ENCODE measurements at regions not wholly inside any gene's neighbourhood (a gene's known extent, or its start where the extent isn't known, plus 50 kb on each side); places are given as distances from the start of the nearest gene placed in this dataset.

DNA sequence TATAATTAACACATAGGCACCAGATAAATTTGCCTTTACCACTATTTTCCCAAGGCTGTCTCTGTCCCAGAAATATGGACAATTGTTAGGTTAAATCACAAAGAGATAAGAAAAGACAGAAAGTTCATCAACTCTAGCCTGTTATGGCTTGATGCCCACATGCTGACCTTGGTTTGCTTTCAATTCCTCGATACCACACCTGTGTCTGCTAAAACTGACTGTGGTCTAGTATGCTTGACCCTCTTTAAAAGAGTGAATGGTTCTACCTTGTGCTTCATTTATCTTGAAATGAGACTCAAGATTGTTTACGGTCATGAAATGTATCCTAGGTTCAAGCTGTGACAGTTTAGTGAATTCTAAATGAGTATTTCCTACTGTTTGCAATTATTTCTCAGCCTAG is 909.0 kb upstream of the LRRTM1 start:
- no peak for DNase-seq

GRCh38 chr2:81206216-81206615 is 901.7 kb upstream of the LRRTM1 start:
- no peak for DNase-seq

GRCh38 chr2:81196933-81197628 is 892.5 kb upstream of the LRRTM1 start:
- no peak for DNase-seq

DNA sequence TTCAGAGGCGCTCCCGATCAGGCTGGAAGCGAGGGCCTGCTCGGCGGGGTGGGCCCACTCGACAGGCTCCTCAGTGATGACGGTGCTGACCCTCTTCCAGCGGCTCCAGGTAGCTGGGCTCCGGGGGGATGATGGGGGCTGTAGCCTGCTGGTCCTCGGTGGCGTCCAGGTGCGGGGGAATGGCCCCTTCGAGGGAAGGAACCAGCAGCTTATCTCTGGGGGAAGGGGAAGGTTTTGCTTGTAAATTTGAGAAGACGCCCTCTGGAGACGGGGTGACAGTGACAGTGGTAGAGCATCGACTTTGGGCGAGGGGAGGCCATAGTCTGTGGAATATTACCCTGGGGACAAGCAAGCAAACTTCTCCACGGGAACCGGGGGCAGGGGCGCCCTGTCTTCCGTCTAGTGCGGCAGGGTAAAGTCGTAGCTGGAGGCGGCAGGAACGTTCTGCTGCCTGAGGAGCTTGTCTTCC is 891.9 kb upstream of the LRRTM1 start:
- no peak for DNase-seq

- DNase-seq = no peak
Measured at GRCh38 chr2:81195774-81196382, 891.3 kb upstream of the LRRTM1 start.

DNA sequence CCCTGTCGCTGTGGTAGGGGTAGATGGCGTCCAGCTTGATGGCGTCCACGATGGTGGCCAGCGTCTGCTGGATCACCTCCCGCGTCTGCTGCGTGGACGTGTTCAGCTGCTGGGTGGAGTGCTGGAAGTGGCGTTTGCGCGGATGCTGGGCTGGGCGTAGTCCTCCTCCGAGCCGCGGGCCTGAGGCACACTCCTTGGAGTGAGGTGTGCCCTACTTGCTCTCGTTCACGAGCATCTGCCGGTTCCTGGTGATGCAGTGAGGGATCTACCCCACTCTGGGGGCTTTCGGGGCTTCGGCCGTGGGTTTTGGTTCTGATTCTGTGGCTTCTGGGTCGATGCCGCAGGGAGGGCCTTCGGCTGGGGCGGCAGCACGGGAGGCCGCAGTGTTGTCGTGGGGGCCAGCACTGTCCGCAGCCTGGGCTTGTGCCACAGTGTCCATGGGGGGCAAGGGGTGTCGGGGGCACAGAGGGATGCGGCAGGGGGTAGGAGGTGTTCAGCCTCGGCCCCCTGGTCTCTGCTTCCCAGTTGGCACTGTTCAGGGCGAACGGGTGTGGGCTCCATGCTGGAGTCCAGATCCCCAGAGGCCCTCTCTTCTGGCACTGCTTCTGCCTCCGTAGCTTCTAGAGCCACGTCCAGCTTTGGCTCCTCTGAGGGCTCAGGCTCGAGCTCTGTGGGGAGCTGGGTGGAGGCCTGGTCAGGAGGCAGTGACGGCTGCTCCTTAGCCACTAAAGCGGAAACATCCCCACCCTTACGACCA is 890.6 kb upstream of the LRRTM1 start:
- no peak for DNase-seq

GRCh38 chr2:81194581-81194980 is 890.0 kb upstream of the LRRTM1 start:
- no peak for DNase-seq

DNA sequence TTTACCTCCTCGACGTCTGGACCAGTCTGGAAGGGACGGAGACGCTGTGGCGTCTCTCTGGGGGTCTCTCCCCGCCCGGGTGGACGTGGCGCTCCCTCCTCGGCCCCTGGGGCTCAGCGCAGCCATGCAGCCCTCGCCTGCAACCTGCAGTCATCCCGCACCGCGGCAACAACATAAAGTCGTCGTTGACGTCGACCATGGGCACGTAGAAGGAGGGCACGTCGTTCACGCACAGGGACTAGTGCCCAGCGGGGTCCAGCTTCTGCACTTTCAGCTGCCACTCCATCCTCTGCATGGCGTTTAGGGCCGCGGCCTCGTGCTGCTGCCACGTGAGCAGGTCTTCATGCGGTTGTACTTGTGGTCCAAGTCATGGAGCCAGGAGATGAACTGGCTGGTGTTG is 889.6 kb upstream of the LRRTM1 start:
- no peak for DNase-seq

DNA sequence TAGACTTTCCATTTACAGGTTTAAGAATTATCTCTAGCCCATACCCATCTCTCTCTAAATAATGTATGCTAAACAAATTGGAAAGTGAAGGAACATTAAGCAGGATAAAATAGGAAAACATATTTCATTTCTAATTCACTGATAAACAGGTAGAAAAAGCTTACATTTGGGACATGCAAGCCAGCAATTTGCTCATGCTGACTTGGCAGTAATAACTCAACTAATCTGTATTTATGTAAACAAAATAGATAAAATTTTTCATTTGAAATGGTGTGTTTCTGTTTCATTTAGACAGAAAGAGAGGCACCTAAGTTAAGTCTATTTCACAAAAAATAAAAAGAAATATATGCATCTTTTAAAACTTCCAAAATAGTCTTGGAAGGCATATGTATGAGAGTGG is 877.3 kb upstream of the LRRTM1 start:
- no peak for DNase-seq

DNA sequence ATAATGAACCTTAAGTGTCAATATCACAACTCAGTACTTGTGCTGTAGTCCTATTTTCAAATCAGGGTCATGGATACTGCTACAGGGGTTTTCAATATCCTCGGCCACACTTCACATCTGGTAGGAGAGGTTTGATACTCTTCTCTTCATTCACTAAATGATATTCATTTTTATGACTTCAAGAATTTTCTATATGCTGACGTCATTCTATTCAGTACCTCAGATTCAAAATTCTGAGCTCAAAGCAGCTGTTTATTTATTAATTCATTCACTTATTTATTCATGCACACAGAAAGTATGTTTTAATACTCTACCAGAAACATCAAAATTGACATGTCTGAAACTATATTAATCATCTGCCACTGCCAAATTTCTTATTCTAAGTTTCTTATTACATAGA is 866.9 kb upstream of the LRRTM1 start:
- DNase-seq = no peak

DNA sequence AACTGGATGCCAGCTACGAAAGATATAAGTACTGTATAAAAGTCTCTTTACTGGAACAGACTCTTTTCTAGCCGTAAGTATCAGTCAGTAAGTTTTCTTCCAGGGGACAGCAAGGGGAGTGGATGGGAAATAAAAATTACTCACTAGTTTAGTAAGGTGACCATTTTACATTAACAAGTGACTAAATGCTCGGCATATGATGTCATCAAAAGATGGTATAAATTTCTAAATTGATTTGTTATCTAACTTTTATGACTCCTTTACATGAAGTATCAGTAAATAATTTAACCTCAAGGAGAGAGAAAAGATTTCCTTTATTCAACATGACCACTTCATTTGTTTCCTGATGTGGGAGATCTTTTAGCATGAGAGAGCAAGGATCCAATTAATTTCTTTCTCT is 859.0 kb upstream of the LRRTM1 start:
- no peak for DNase-seq

GRCh38 chr2:81158505-81158904 is 854.0 kb upstream of the LRRTM1 start:
- DNase-seq = no peak

DNA sequence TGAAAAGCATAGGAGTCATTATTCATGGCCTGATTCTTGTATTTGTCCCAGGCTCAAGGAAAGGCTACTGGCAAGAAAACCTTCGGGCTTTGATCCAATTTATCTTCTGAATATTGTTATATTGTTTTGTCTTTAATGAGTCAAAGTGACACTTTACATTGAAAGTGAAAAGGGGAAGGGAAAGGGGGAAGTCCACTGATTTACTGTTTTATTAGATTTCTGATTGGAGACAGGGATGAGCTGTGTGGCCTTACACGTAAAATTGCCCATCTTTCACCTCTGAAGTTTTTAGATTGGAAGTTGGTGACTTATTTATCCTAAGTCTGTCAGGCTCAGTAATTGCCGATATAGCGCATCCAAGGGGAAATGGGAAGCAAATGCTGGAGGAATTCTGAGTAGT is 843.8 kb upstream of the LRRTM1 start:
- no peak for DNase-seq

DNA sequence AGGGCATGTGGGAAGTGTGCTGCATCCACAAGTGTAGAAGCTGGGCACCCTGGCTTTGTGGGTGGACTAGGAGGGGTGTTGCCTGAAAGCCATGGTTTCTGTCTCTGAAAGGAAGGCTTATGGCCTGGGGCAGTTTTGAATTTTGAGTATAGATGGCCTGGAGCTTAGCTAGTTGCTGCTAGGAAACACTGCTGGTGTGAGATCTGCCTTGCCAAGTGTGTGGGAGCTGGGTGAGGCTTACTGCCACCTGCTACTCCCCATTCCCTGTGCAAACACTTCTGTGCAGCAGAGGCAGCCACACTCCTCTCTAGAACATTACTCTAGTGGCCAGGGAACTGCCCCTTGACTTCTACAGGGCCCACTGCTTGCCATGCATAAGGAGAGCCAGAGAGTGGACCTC is 831.7 kb upstream of the LRRTM1 start:
- DNase-seq = no peak

- DNase-seq = no peak
Measured at GRCh38 chr2:81097361-81097760, 792.8 kb upstream of the LRRTM1 start.

- no peak for DNase-seq
Measured at GRCh38 chr2:81093031-81093430, 788.5 kb upstream of the LRRTM1 start.

DNA sequence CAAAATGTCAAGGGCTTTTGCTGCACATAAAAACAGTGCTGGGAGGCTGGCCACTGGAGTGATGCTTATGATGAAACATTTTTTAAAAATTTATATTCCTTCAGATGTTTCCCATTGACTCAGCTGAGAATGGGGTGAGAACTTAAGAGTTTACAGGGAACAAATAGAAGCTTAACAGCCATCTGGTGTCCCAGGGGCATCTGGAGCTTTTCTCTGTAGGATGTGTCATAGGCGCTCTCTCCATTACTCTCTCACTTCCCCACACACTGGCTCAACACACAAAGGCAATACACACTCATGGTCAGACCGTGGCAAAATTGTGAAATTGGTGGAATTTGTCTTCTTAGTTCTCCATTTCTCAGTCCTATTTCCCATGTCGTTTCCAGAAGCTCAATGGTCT is 783.1 kb upstream of the LRRTM1 start:
- no peak for DNase-seq

DNA sequence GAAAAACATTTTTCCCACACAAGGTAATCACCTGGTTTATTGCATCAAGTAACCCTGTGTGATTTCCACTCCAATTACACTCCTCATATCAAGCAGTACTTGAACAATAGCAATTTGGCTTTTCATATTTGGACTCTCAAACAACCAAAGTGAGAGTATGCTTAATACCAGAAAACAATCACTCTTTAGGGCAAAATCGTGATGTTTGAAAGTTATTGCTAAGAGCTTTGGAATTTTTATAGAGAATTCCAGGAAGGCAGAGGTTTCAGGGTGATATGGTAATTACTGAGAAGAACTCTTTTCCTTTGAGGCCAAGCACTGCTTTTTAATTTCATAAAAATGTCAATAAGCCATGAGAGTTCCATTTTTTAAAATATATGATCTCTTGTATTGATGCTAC is 779.5 kb upstream of the LRRTM1 start:
- no peak for DNase-seq

DNA sequence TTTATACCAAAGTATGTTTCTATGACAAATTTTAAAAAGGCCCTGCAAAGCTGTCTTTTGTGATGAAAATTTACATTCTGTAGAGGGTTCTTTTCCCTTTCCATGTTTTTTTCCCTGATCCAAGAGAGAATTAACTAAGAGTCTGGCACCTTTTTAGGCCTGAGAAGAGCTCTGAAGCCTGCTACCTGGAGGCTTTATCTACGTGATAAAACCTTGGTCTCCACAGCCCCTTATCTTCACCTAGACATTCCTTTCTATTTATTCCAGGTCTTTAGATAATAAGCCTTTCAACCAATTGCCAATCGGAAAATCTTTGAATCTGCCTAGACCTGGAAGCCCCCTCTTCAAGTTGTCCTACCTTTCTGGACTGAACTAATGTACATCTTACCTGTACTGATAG is 774.1 kb upstream of the LRRTM1 start:
- DNase-seq = no peak

GRCh38 chr2:81078102-81078501 is 773.5 kb upstream of the LRRTM1 start:
- no peak for DNase-seq

DNA sequence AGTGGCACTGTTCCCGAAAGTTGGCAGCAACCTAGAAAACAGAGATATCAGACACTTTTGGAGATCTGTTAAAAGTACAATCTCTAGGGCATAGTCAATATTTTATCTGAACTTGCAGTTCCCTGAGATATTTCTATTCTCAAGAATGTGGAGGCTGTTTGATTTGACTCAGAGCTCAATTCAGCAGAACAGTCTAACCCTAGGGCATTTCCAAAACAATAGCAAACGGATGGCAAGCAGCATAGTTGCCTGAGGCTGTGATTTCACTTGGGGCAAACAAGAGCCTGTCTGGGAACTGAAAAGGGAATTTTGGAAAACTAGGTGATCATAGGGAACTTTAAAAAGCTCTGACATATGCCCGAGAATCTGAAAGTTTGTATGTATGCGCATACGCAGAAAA is 772.8 kb upstream of the LRRTM1 start:
- no peak for DNase-seq

DNA sequence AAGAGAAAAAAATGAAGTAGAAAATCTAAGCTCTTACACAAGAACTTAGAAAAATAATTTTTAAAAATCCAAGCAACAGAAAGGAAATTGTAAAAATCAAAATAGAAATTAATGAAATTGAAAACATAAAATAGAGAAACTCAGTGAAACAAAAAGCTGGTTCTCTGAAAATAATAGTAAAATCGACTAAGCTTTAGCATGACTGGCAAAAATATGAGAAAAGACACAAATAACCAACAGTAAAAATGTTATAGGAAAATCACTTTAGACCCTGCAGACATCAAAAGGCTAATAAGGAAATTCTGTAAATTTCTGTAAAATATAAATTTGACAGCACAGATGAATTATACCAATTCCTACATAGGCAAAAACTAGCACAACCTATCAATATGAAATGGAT is 768.9 kb upstream of the LRRTM1 start:
- no peak for DNase-seq

DNA sequence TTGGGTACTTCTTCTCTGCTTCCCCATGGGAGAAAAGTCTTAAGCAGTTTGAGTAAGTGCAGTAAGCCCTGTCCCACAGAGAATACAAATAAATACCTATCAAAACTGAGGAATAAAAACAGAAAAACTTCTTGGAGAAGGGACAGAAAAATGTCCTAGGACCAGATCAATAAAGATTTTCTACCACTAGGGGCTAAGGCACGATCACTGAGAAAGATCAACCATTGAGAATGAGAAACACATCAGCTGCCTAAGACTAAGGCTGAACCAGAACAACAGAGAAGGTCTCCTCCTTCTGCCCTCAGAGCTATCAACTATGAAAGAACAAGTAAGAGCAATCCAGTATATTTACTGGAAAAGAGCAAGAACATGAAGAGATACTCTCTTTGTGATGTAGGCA is 763.6 kb upstream of the LRRTM1 start:
- no peak for DNase-seq

- DNase-seq = no peak
Measured at GRCh38 chr2:81061016-81061415, 756.5 kb upstream of the LRRTM1 start.
